HG02610 (cell line): ENCODE measurements at regions not wholly inside any gene's neighbourhood (a gene's known extent, or its start where the extent isn't known, plus 50 kb on each side); places are given as distances from the start of the nearest gene placed in this dataset.

ENCODE experiments used
- ATAC-seq: cut with Tn5 transposase; IDR thresholded peaks from one replicate; pipeline ENCODE4 v1.9.1; 2021; ENCODE audit warnings: mild to moderate bottlenecking, moderate library complexity; ENCODE audit not compliant: unreplicated experiment

DNA sequence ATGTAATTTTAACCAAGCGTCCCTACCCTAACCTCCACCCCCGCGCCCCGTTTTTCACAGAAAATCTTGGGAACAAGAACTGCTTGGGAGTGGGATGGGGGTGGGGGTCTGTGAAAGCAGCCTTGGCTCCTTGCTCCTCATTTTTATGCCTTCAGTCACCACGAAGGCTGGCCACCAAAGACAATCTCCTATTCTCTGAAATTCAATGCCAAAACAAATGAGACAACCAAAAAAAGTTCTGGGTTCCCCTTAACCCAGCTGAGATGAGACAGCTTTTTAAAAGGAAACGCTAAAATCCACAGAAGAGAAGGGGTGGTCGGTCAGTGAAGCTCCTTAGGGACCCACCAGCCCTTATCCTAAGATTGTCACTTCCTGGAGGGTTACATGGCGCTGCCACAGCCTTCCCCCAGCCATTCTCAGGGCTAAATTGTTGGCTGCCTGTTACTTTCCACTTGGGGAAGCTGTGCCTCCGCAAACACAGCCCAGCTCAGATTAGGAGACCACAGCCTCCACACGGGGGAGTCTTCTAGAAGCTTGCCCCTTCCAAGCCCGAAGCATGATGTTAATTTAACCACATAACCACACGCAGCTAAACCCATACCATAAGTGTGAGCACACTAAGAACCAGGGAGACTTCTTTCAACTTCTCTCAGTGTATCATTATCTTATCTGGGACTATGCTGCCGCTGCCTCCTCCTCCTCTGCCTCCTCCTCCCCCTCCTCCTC is 136.3 kb downstream of the FOXD1 start:
- ATAC-seq, result no peak

DNA sequence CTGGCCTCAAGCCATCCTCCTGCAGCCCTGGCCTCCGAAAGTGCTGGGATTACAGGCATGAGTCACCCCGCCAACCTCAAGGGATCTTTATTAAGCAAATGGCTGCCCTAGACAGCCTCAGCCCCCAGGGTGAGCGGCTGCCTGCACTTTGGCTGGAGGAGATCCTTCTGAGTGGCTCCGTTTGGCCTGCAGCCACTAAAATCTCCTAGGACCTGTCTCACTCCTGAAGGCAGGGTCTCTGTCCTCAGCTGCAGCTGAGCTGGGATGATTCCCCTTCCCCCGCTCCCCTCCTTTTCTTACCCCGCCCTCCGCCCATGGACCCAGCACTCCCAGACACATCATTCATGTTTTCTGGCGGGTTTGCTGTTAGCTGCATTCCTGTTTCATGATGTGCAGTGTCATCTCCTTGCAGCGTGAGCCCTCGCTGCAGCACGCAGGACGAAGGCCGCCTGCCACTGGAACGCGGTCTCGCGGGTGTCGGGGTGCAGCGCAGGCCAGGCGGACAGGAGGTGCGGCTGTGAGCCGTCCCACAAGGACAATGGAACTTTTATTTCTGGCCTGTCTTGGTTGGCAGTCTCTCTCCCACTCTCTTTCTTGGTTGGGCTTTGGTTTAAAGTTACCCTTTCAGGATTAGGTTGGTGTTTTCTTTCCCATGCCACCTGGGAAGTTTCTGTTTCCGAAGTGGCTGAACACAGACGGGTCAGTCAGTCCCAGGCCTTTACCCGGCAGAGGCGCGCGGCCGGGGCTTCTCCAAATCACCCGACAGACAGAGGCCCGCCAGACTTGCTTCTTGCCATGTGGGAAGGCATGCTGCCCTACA is 137.1 kb downstream of the FOXD1 start:
- ATAC-seq, result no peak

DNA sequence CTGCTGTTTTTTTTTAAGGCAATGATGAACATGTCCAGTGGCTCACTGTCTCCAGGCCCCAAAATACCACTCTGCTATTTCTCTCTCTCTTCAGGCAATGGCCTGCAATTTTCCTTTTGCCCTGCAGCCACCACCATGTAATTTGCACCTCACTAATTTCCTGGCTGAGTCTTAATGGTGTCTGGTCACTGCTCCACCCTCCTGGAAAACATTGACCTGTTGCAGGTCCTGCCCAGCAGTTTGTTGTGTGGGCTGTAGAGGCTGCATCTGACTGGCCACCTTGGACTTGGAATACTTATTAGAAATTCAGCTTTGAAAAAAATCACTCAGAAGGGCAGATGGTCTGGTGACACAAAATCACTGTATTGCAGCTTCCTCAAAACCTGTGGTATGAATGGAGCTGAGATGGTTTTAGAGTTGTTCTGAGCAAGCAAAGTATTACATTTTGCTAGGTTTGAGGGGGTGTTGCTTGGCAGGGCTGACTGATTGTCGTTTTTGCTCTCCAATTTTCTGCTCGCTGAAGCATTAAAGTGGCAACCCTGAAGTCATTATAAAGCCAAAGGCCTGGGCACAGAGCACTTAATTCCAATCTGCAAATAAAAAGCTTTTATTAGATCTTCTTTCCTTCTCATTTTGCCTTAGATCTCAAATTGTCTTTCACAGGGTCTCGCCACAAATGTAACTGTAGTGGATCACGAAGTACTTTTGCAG is 134.8 kb downstream of the TMEM174 start:
- ATAC-seq, result no peak

DNA sequence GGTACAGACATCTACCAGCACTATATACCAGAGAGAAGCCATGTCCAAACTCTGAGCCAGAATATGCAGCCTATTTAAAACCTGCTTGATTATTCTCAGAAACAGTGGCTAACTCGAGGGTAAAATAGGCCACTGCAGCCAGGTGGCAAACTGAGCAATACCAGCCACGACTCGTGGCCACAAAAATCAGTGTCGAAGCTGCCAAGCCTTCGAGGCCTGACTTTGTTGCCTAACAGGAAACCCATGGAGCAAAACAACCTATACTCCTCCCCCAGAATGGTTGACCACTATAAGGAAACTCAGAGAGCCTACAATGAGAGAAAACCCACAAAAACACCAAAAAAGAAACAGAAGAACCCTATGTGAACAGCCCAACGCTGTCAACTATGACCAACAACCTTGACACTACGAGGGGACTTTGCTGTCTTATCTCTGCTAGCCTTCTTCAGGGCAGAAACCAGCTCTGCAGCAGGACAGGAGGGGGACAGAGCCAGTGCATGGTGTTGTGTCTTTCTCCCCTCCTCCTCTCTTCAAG is 133.8 kb downstream of the TMEM174 start:
- ATAC-seq, result no peak

DNA sequence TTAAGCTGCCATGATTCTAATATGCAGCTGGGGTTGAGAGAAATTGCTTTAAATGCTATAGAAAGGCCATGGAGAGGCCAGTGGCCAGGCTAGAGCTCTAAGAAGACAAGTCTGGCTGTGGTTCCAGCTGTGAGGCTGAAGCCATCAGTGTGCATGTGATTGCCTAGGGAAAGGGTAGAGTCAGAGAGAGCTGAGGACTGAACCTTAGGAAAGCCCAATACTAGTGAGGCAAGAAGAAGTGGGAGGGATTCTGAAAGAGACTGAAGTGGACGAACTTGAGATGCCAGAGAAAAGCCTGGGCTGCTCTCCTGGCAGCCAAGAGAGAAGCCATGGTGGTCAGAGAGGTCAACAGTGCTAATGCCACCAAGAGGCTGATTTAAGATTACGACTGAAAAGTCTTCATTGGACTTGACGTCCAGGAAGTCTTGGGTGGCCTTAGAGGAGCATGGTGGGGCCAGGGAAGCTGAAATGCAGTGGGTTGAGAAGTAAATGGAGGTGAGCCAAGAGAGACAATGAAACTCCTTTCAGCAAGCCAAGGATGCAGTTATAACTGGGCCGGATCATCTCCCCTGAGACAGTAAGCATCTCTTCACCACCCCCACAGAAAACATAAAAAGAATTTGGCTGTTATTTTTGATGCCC is 133.2 kb downstream of the TMEM174 start:
- no peak for ATAC-seq

DNA sequence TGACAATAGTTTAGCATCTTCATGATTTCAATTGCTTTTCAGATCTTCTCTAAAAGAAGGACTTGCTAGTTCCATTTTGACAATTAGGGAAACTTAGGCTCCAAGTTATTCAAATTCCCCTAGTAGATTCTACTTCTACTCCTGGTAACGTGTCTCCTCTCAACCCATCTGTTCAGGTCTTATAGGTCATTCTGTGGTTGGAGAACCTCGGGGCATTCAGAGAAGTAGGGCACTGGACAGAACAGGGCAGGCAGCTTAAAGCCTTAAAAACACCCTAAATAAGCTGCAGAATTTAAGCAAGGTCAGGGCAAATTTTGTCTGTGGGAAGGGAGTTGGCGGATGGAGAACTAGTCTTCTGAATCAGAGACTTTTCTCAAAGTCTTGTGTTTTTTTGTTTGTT is 132.4 kb downstream of the TMEM174 start:
- no peak for ATAC-seq

DNA sequence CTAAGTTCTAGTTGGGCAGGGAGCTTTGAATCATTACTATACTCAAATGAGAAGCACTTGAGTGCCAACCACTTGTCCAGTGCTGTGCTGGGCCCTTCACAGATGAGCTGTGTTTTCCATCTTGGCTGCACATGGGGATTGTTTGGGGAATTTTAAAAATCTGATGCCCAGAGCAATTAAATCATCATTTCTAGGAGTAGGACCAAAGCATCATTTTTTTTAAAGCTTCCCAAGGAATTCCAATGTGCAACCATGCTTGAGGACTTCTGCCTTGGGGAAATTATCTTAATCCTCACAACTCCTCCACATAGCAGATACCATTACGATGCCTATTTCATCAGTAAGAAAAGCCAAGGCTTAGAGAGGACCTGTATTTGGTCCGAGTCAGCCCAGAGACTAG is 131.4 kb downstream of the TMEM174 start:
- ATAC-seq, result no peak

DNA sequence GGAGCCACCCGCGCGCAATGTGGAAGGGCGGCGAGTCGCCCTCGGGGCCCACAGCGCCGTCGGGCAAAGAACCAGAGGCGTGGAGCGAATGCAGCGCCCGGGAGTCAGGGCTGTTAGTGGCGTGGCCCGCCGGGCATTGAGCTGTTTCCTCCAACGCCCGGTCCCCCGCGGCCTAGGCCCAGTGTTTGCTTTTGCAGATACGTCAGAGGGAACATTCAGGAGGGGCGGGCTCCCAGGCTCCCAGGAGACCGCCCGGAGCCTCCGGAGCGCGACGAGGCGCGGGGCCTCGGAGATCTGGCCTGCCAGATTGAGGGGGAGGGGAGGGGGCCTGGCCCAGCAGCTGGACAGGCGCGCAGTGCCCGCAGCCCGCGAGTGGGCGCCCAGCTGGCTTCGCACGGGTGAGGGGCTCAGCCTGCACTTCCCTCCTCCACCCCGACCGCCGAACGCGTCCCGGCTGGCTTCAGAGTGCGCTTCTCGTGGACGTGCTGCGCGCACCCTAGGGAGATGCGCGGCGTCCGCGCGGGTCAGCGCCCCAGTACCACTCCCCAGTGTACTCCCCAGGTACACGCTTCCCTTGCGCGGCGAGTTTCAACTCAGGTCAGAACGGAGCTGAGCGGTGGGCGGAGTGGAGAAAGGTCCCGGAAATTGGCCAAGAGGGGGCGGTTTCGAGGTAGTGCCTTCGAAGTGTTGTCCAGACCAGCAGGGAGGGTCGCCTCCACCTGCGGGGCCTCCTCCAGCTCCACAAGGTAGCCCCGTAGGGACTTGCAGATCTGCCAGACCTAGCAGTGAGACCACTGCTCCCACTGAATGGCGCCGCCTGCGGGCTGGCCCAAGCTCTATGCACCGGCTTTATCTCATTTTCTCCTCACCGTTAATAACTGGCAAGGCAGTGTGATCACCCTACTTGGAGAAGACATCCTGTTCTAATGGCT is 130.4 kb downstream of the TMEM174 start:
- ATAC-seq, result no peak

DNA sequence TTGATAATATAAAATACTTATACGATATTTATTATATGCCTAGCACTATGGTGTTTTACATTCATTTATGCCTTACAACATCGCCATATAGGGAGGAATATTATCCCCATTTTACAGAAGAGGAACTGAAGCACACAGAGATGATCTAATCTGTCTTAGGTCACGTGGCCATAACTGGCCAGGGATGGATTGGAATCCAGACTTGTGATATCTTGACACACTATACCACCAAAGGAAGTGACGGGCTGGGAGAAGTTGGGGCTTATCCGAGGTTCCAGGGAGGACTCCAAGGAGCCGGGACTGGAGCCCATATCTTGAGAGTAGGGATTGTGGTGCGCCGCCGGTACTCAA is 129.8 kb downstream of the TMEM174 start:
- ATAC-seq, result no peak

DNA sequence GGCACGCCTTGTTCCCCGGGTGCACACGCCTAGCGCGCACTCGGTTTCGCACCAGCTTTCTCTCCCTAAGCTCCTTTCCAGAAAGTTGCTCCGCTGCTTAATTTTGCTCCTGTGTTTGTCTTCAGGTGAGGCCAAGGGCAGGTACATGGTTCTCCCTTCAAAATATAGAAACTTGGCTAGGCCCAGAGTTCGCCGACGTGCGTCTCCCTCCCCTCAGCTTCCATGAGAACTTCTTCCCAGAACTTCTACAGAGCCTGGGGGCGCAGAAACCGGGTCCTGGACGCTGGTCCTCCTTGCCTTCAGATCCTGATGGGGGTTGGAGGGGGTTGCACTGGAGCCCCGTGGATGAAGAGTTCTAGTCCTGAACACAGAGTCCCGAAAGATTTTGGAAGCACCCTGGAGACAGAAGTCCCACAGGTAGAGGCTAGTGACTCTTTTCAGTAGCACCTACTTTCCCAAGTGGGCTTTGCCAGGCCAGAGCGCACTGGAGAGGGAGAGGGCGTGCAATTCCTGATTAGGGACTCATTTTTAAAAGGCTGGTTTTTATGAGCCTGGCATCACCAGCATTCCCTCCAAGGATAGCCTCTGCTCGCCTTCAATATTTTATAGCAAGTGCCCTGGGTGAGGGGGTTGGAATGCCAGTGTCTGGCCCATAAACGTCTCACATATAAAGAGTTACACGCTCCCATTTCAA is 128.4 kb downstream of the TMEM174 start:
- no peak for ATAC-seq

DNA sequence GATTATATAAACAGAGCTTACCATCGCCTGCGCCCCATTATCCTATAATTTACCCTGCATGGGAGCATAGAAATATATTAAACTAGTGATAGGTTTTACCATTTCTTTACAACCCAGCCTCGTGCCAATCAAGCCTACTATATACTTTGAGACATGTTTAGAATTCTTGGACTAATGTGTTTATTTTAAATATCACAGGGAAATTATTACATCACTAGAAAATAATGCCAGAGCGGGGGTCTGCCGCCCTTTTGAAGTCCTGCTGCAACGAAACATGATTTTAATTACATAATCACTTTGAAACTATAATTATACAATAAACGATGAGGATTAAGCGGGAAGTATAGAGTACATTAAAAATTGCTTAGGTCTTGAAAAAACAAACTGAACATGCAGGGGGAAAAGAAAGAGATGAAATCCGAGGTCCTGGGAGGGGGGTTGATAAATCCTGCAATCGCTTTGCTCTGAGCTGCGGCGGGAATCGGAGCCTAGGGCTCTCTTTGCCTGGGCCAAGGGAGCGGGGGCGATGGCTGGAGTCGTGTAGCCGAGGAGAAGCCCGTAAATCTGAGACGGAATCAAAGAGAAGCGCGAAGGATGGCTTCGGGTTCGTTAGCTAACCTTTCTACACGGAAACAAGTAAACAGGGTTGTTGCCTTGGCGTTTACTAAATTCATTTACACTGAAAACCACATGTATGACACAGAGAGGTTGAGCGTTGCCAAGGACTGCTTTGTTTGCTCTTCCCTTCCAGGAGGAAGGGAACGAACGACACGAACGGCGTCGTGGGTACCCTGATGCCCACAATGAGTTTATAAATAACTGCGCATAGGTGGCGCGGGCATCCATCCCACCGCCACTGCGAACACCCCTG is 127.6 kb downstream of the TMEM174 start:
- no peak for ATAC-seq

DNA sequence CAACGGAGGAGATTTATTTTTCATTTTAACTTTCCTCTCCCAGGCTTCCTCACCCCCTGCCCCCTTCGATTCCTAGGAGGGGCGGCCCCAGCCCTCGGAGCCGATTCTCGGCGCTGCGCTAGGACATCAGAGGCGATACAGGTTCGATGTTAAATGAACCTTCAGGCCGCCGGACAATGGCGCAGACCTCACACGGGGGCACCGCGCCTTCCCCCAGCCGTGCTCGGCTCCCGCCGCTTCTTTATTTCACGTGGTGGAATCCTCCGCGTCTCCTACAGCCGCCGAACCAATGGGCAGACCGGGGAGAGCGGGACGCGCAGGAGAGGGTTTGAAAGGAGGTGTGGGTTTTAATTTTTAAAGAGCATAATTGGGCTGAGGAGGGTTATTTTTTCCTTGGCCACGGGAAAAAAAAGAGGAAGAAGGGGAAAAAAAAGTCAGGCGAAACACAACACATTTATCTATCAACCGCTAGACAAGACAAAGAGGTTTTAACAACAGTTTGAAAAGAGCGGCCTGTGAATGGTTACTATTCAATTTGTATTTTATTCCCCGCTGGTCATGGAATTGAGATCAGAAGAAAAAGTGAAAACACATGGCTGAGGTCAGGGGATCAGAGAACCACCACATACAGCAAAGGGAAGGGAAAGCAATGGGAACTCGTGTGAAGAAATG is 126.8 kb downstream of the TMEM174 start:
- ATAC-seq, result no peak

DNA sequence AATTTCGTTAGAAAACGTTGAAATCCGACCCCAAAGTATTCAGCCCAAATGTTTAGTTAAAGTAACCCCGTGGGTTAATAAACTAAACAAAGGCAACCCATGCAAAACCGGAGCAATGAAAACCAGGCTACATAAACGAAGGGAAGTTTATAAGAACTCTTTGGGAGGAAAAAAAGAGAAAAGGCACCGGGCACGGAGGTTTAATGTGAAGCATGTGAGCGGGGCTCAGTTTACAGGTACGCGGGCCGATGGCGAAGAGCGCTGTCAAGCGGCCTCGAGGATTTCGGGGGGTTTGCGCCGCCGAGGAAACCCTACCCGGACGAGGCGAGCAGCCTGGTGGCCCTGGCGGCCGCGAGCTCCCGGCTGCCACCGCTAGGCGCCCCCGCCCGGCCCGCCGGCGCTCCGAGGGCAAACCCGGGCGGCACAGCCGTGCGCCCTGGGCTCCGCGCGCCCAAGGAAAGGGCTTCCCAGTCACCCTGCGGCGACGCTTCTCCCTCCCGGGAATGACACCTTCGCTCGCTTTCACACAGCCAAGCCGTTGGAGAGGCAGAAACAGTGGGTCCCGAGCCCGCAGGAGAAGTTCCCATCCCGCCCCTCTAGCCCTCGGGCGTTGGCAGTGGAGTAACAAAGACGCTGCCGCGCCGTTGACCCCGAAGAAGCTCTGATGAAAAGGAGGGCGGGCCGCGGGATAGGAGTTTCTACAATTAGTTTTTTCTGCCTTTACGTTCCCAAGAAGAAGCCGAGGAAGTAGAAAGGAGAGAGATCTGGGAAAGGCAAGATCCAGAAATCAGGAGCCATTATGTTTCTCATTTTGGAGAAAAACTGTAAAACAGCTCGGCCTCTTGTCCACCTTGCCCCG is 126.0 kb downstream of the TMEM174 start:
- no peak for ATAC-seq

DNA sequence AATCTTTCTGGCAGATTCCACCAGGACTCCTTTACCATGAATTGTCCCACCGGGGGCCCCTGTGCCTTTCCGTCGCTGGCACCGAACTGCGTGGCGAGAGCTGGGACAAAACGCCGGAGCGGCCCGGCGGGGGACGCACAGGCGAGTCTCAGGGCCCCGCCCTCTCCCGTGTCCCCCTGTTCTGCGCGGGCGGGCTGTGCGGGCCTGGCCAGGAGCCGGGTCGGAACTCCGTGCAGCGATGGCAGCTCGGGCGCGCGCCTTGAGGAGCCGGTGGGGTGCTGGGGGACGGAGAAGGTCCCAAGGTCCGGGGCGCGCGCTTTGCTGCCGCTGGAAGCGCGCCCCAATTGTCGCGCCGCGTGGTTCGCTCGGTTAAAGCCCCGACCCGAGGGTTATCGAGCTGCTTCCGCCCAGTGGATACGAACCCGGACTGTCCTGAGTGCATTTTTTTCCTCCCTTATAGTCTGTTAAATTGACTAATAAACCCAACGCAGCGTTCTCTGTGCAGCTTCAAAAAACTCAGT is 125.3 kb downstream of the TMEM174 start:
- no peak for ATAC-seq

DNA sequence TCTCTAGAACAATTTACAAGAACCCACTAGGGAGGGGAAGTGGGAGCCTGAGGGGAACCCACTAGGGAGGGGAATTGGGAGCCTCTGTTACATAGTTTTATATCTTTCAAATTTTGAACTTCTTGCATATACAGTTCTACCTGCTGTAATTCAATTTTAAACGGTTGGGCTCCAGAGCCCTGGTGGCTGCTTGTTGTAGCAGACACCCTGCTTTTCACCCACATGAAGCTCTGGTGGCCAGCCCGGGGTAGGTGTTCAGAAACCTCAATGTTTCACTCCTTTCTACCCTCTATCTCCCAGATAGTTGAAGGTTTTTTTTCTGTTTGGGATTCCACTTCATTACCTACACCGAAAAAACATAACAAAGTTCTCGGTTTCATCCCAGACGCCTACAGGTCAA is 124.4 kb downstream of the TMEM174 start:
- no peak for ATAC-seq

DNA sequence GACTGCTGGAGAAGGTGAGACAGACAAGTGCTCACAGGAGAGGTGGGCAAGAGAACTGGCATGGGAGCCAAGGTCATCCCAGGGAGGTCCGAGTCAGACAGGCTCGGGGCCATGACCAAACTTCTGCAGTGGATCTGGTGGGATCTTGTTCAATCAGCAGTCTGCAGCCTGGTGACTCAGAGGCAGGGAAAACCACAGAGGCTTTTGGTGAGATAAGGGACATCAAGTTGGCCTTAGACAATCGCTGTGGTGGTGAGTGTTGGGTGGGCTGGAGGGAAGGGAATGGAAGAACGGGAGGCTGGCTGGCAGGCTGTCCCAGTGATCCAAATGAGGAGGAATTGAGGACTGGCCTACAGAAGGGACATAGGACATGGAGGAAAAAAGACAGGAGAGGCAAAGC is 123.8 kb downstream of the TMEM174 start:
- no peak for ATAC-seq

DNA sequence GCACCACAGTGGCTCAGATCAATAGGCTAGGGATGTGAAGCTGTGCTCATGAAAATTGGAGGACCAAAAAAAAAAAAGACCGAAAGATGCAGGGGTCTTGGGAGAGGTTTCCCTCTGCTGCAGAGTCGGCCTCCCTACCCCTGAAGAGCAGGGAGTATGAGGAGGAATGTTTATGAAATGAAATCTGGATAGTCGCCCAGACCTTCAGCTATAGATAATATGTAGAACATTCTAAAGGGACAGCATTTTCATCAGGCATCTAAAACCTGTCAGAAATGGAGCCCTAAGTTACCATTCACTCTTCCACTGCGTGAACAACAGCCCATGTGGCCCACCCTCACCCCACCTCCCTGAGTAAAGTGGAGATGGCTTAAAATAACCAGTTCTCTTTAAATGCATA is 122.9 kb downstream of the TMEM174 start:
- no peak for ATAC-seq
